ENCODE measurements at regions not wholly inside any gene's neighbourhood (a gene's known extent, or its start where the extent isn't known, plus 50 kb on each side); places are given as distances from the start of the nearest gene placed in this dataset.
"Not testable (repeated sequence)": the region's sequence is repeated elsewhere in the genome, so short reads cannot be mapped to it uniquely, and the experiment has no call there.

DNA sequence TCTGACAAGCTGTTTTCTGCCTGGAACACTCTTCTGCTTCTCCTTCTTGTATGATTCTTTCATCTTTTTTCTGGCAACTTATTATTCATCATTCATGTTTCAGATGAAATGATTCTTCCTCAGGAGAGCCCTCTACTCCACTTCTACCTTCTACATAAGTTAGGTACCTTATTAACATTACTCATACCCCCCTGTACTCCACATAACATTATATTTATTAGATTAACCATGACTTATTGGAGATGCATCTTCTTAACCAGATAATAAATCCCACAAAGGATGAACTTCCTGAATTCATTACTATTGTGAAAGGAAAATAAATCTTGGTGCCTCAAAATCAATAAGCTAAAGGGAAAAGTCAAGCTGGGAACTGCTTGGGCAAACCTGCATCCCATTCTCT, 1636.5 kb upstream of the FLRT2 start:
- Histone ChIP-seq H3K18ac (ENCODE audit: low read depth in 1 of 2, low read length in 2 of 2) (no peak overlapping the region), H3K27me3 (ENCODE audit: control insufficient read depth in 1 of 2, insufficient read depth in 1 of 2, low read length in 2 of 2) (no peaks in the 10 kb centered on the region), H2BK120ac (ENCODE audit: low read depth, low read length) (no peak overlapping the region), H2BK15ac (ENCODE audit: low read depth, poor library complexity, severe bottlenecking) (no peak overlapping the region), H3K27ac (ENCODE audit: low read length, poor library complexity, severe bottlenecking) (no peak overlapping the region), H3K4ac (ENCODE audit: low read depth in 1 of 2, low read length in 2 of 2) (no peak overlapping the region), H3K23ac (ENCODE audit: low read length in 2 of 2) (no peak overlapping the region), H2BK12ac (ENCODE audit: low read length in 2 of 2) (no peak overlapping the region), H3K4me3 (ENCODE audit: insufficient read depth in 1 of 2, low read depth in 1 of 2, low read length in 2 of 2) (no peak overlapping the region), H2AFZ (ENCODE audit: low read depth, low read length) (no peak overlapping the region), H2AK5ac (ENCODE audit: low read length, severe bottlenecking) (no peak overlapping the region), H3K4me1 (ENCODE audit: control insufficient read depth, insufficient read depth, low read depth, low read length) (no peaks in the 10 kb centered on the region), H4K8ac (ENCODE audit: low read length) (no peak overlapping the region), H2BK5ac (ENCODE audit: low read depth, low read length, poor library complexity, severe bottlenecking) (no peak overlapping the region), H3K79me1 (replicated peaks; ENCODE audit: low read length, poor library complexity, severe bottlenecking) (no peaks in the 10 kb centered on the region), H3K36me3 (ENCODE audit: control insufficient read depth in 1 of 2, insufficient read depth in 2 of 2, low read depth in 1 of 2, low read length in 2 of 2) (no peaks in the 10 kb centered on the region), H4K91ac (ENCODE audit: low read length) (no peak overlapping the region), H3K9me3 (ENCODE audit: control insufficient read depth, low read length) (no peaks in the 10 kb centered on the region), H3K4me2 (ENCODE audit: low read length, poor library complexity, severe bottlenecking) (no peak overlapping the region), H3K14ac (ENCODE audit: low read length in 2 of 2) (no peak overlapping the region), H3K9ac (ENCODE audit: low read length) (no peak overlapping the region)
- no peak for DNase-seq

DNA sequence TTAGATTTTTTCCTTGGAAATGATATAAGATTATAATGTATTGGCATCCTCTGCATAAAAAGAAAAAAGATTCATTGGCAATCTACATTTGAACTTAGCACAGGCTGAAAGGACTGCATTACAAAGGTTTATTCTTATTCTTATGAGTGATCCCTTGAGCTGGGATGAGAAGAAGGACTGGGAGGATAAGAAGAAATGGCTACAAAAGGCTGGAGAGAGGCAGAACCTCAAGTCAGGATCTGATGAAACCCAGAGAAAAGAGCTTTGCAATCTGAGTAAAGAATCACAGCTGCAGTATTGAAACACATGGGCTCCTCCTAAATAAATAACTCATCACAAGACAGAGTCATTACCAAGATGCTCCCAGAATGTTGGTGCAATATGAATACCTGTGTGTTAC, 1635.4 kb upstream of the FLRT2 start:
- no peak overlapping the region for H3K4me3 ChIP-seq (ENCODE audit: insufficient read depth in 1 of 2, low read depth in 1 of 2, low read length in 2 of 2)
- H4K8ac ChIP-seq (ENCODE audit: low read length) = no peak overlapping the region
- no peak overlapping the region for H4K91ac ChIP-seq (ENCODE audit: low read length)
- no peak for DNase-seq
- H3K4me2 ChIP-seq (ENCODE audit: low read length, poor library complexity, severe bottlenecking) = no peak overlapping the region
- no peak overlapping the region for H2BK12ac ChIP-seq (ENCODE audit: low read length in 2 of 2)
- no peak overlapping the region for H3K4ac ChIP-seq (ENCODE audit: low read depth in 1 of 2, low read length in 2 of 2)
- no peak overlapping the region for H3K23ac ChIP-seq (ENCODE audit: low read length in 2 of 2)
- H2BK15ac ChIP-seq (ENCODE audit: low read depth, poor library complexity, severe bottlenecking) = no peak overlapping the region
- H3K79me1 ChIP-seq (replicated peaks; ENCODE audit: low read length, poor library complexity, severe bottlenecking) = no peaks in the 10 kb centered on the region
- H3K14ac ChIP-seq (ENCODE audit: low read length in 2 of 2) = no peak overlapping the region
- H3K9ac ChIP-seq (ENCODE audit: low read length) = no peak overlapping the region
- H3K36me3 ChIP-seq (ENCODE audit: control insufficient read depth in 1 of 2, insufficient read depth in 2 of 2, low read depth in 1 of 2, low read length in 2 of 2) = no peaks in the 10 kb centered on the region
- no peaks in the 10 kb centered on the region for H3K27me3 ChIP-seq (ENCODE audit: control insufficient read depth in 1 of 2, insufficient read depth in 1 of 2, low read length in 2 of 2)
- no peak overlapping the region for H2BK120ac ChIP-seq (ENCODE audit: low read depth, low read length)
- no peak overlapping the region for H3K27ac ChIP-seq (ENCODE audit: low read length, poor library complexity, severe bottlenecking)
- no peak overlapping the region for H2BK5ac ChIP-seq (ENCODE audit: low read depth, low read length, poor library complexity, severe bottlenecking)
- no peaks in the 10 kb centered on the region for H3K9me3 ChIP-seq (ENCODE audit: control insufficient read depth, low read length)
- H2AFZ ChIP-seq (ENCODE audit: low read depth, low read length) = no peak overlapping the region
- no peak overlapping the region for H3K18ac ChIP-seq (ENCODE audit: low read depth in 1 of 2, low read length in 2 of 2)
- H3K4me1 ChIP-seq (ENCODE audit: control insufficient read depth, insufficient read depth, low read depth, low read length) = no peaks in the 10 kb centered on the region
- H2AK5ac ChIP-seq (ENCODE audit: low read length, severe bottlenecking) = no peak overlapping the region

DNA sequence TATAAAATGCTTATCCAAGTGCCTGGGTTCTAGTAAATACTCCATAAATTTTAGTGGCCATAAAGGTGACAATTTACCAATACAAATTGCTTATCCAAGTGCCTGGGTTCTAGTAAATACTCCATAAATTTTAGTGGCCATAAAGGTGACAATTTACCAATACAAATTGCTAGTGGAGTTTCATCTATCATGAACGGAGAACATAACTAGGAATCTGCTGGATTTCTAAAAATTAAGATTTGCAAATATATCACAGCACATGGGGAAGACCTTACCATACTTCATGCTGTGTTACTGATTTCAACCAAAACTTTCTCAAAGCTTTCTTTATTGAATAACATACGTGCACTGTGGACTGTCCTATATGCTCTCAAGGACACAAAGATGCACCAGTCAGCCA, 1631.4 kb upstream of the FLRT2 start:
- H3K18ac ChIP-seq (ENCODE audit: low read depth in 1 of 2, low read length in 2 of 2); H3K27ac ChIP-seq (ENCODE audit: low read length, poor library complexity, severe bottlenecking); H2BK5ac ChIP-seq (ENCODE audit: low read depth, low read length, poor library complexity, severe bottlenecking); H3K9ac ChIP-seq (ENCODE audit: low read length); H2AFZ ChIP-seq (ENCODE audit: low read depth, low read length); H4K91ac ChIP-seq (ENCODE audit: low read length); H3K23ac ChIP-seq (ENCODE audit: low read length in 2 of 2); H3K4me3 ChIP-seq (ENCODE audit: insufficient read depth in 1 of 2, low read depth in 1 of 2, low read length in 2 of 2); H3K9me3 ChIP-seq (ENCODE audit: control insufficient read depth, low read length); H3K14ac ChIP-seq (ENCODE audit: low read length in 2 of 2); H3K4me1 ChIP-seq (ENCODE audit: control insufficient read depth, insufficient read depth, low read depth, low read length); H3K27me3 ChIP-seq (ENCODE audit: control insufficient read depth in 1 of 2, insufficient read depth in 1 of 2, low read length in 2 of 2); H3K36me3 ChIP-seq (ENCODE audit: control insufficient read depth in 1 of 2, insufficient read depth in 2 of 2, low read depth in 1 of 2, low read length in 2 of 2); H2AK5ac ChIP-seq (ENCODE audit: low read length, severe bottlenecking); H3K79me1 ChIP-seq (replicated peaks; ENCODE audit: low read length, poor library complexity, severe bottlenecking); H2BK15ac ChIP-seq (ENCODE audit: low read depth, poor library complexity, severe bottlenecking); H2BK120ac ChIP-seq (ENCODE audit: low read depth, low read length); H2BK12ac ChIP-seq (ENCODE audit: low read length in 2 of 2); H3K4ac ChIP-seq (ENCODE audit: low read depth in 1 of 2, low read length in 2 of 2); DNase-seq; H4K8ac ChIP-seq (ENCODE audit: low read length); H3K4me2 ChIP-seq (ENCODE audit: low read length, poor library complexity, severe bottlenecking): not testable (repeated sequence)
- WGBS = 76% methylated on average over 2 of the region's 2 CpGs

DNA sequence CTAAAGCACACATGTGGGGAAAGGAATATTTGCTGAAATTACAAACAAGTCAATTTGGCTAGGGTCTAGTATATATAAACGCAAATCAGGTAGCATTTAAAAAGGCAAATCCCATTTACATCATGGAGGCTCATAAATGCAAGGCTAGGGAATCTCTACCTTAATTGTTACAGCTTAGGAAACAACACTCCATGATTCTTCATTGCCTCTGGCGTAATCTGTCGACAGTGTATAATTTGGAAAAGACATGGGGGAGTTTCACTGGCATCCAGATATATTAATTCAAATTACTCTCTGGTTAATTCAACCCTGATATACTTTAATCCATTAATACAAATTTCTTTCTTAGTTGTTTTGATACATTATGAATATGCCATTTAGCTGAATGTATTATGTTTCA, 1630.2 kb upstream of the FLRT2 start:
- Histone ChIP-seq H3K9me3 (ENCODE audit: control insufficient read depth, low read length) (no peaks in the 10 kb centered on the region), H2BK15ac (ENCODE audit: low read depth, poor library complexity, severe bottlenecking) (no peak overlapping the region), H3K36me3 (ENCODE audit: control insufficient read depth in 1 of 2, insufficient read depth in 2 of 2, low read depth in 1 of 2, low read length in 2 of 2) (no peaks in the 10 kb centered on the region), H2BK5ac (ENCODE audit: low read depth, low read length, poor library complexity, severe bottlenecking) (no peak overlapping the region), H3K27me3 (ENCODE audit: control insufficient read depth in 1 of 2, insufficient read depth in 1 of 2, low read length in 2 of 2) (no peaks in the 10 kb centered on the region), H3K14ac (ENCODE audit: low read length in 2 of 2) (no peak overlapping the region), H3K4me3 (ENCODE audit: insufficient read depth in 1 of 2, low read depth in 1 of 2, low read length in 2 of 2) (no peak overlapping the region), H3K23ac (ENCODE audit: low read length in 2 of 2) (no peak overlapping the region), H4K91ac (ENCODE audit: low read length) (no peak overlapping the region), H3K9ac (ENCODE audit: low read length) (no peak overlapping the region), H3K18ac (ENCODE audit: low read depth in 1 of 2, low read length in 2 of 2) (no peak overlapping the region), H2BK12ac (ENCODE audit: low read length in 2 of 2) (no peak overlapping the region), H3K27ac (ENCODE audit: low read length, poor library complexity, severe bottlenecking) (no peak overlapping the region), H3K79me1 (replicated peaks; ENCODE audit: low read length, poor library complexity, severe bottlenecking) (no peaks in the 10 kb centered on the region), H2BK120ac (ENCODE audit: low read depth, low read length) (no peak overlapping the region), H2AK5ac (ENCODE audit: low read length, severe bottlenecking) (no peak overlapping the region), H2AFZ (ENCODE audit: low read depth, low read length) (no peak overlapping the region), H3K4ac (ENCODE audit: low read depth in 1 of 2, low read length in 2 of 2) (no peak overlapping the region), H3K4me1 (ENCODE audit: control insufficient read depth, insufficient read depth, low read depth, low read length) (no peaks in the 10 kb centered on the region), H4K8ac (ENCODE audit: low read length) (no peak overlapping the region), H3K4me2 (ENCODE audit: low read length, poor library complexity, severe bottlenecking) (no peak overlapping the region)
- DNase-seq = no peak
- no CpG with 5 or more reads among the region's 3 CpGs for WGBS
